GM21447 (cell line): ENCODE measurements at regions not wholly inside any gene's neighbourhood (a gene's known extent, or its start where the extent isn't known, plus 50 kb on each side); places are given as distances from the start of the nearest gene placed in this dataset.
"Not testable (repeated sequence)": the region's sequence is repeated elsewhere in the genome, so short reads cannot be mapped to it uniquely, and the experiment has no call there.

Experiments
- ATAC-seq: cut with Tn5 transposase; IDR thresholded peaks from one replicate; pipeline ENCODE4 v1.9.1; 2021; ENCODE audit not compliant: unreplicated experiment

GRCh38 chr5:105168806-105169205 lies 1606.2 kb upstream of the NUDT12 start:
- no peak for ATAC-seq

GRCh38 chr5:105167092-105167491 lies 1604.5 kb upstream of the NUDT12 start:
- no peak for ATAC-seq

GRCh38 chr5:105163547-105163946 lies 1601.0 kb upstream of the NUDT12 start:
- ATAC-seq: no peak

GRCh38 chr5:105162557-105162956 lies 1600.0 kb upstream of the NUDT12 start:
- ATAC-seq: not testable (repeated sequence)

- ATAC-seq: no peak
These were observed 1595.9 kb upstream of the NUDT12 start for GRCh38 chr5:105158526-105158925.

GRCh38 chr5:105150323-105150722 lies 1587.7 kb upstream of the NUDT12 start:
- ATAC-seq: no peak

- ATAC-seq: no peak
These were observed 1584.3 kb upstream of the NUDT12 start for GRCh38 chr5:105146867-105147266.

GRCh38 chr5:105145152-105145551 lies 1582.6 kb upstream of the NUDT12 start:
- ATAC-seq: no peak

- ATAC-seq: no peak
These were observed 1571.7 kb upstream of the NUDT12 start for GRCh38 chr5:105134328-105134727.

GRCh38 chr5:105133087-105133486 lies 1570.5 kb upstream of the NUDT12 start:
- no peak for ATAC-seq

- ATAC-seq: no peak
These were observed 1570.0 kb upstream of the NUDT12 start for GRCh38 chr5:105132581-105132980.

GRCh38 chr5:105131045-105131444 lies 1568.5 kb upstream of the NUDT12 start:
- ATAC-seq: no peak

GRCh38 chr5:105101577-105101976 lies 1539.0 kb upstream of the NUDT12 start:
- ATAC-seq: no peak

GRCh38 chr5:105088961-105089360 lies 1526.4 kb upstream of the NUDT12 start:
- no peak for ATAC-seq

GRCh38 chr5:105088102-105088501 lies 1525.5 kb upstream of the NUDT12 start:
- ATAC-seq: no peak

GRCh38 chr5:105057893-105058292 lies 1495.3 kb upstream of the NUDT12 start:
- no peak for ATAC-seq

GRCh38 chr5:105057001-105057436 lies 1494.4 kb upstream of the NUDT12 start:
- ATAC-seq: no peak

- ATAC-seq: no peak
These were observed 1491.8 kb upstream of the NUDT12 start for GRCh38 chr5:105054406-105054805.

- no peak for ATAC-seq
These were observed 1480.0 kb upstream of the NUDT12 start for GRCh38 chr5:105042623-105043022.

- ATAC-seq: not testable (repeated sequence)
These were observed 1474.2 kb upstream of the NUDT12 start for GRCh38 chr5:105036814-105037213.

- ATAC-seq: no peak
These were observed 1471.8 kb upstream of the NUDT12 start for GRCh38 chr5:105034401-105034763.

- no peak for ATAC-seq
These were observed 1471.2 kb upstream of the NUDT12 start for GRCh38 chr5:105033637-105034400.

GRCh38 chr5:105032917-105033316 lies 1470.3 kb upstream of the NUDT12 start:
- no peak for ATAC-seq
